Body of pancreas (tissue), 4 donors: ENCODE measurements at regions not wholly inside any gene's neighbourhood (a gene's known extent, or its start where the extent isn't known, plus 50 kb on each side); places are given as distances from the start of the nearest gene placed in this dataset.

Experiments
- ATAC-seq: fragments of 150-250 bp; one replicate; pipeline ENCODE4 v1.9.1; 2016
- DNase-seq, 4 donors: peaks; one replicate each; pipeline ENCODE4 v3.0.0-alpha.2; 2019
- H3K27ac ChIP-seq, 4 donors: fragments of 200-600 bp; sonication (generic); 1 replicate in 3 of 4; 2 replicates in 1 of 4; pipeline versions ENCODE4 v1.5.1 to v1.6.1; 2016 to 2019; ENCODE audit warnings: mild to moderate bottlenecking in 1 of 4, mixed read lengths in 1 of 4, moderate library complexity in 1 of 4
- H3K27me3 ChIP-seq, 2 donors: fragments of 200-600 bp; sonication (generic); one replicate each; pipeline ENCODE4 v1.6.0; 2016; ENCODE audit warnings: mild to moderate bottlenecking in 1 of 2
- H3K36me3 ChIP-seq, 2 donors: fragments of 200-600 bp; sonication (generic); replicated peaks in 1 of 2; 2 replicates each; pipeline ENCODE4 v1.5.1; 2016; ENCODE audit warnings: low read depth in 2 of 2; ENCODE audit not compliant: insufficient read depth in 1 of 2
- H3K4me1 ChIP-seq: fragments of 200-600 bp; sonication (generic); one replicate; pipeline ENCODE4 v1.6.0; 2016
- H3K4me3 ChIP-seq, 2 donors: fragments of 200-600 bp; sonication (generic); 1 replicate in 1 of 2; 2 replicates in 1 of 2; pipeline ENCODE4 v1.5.1; 2016 to 2019
- H3K9me3 ChIP-seq, 3 donors: fragments of 200-600 bp; sonication (generic); 1 replicate in 2 of 3; 2 replicates in 1 of 3; pipeline ENCODE4 v1.5.1; 2016
- CTCF ChIP-seq, 7 experiments: fragments of 450-650 bp in 4 of 7; fragments of 200-600 bp in 3 of 7; sonication (generic) in 3 of 7; IDR thresholded peaks; one replicate each; pipeline ENCODE4 v1.5.1; 2016 to 2019; ENCODE audit warnings: antibody characterized with exemption in 7 of 7
- POLR2A ChIP-seq, 3 donors: fragments of 450-650 bp; IDR thresholded peaks; one replicate each; pipeline ENCODE4 v1.6.1; 2016; ENCODE audit warnings: antibody characterized with exemption in 3 of 3, mild to moderate bottlenecking in 2 of 3
- WGBS, 2 donors: methylation state at CpG; one replicate each; pipeline ENCODE4 v1.1.5; 2017; 5-methylcytosine and 5-hydroxymethylcytosine counted together
- intact Hi-C: fragments of 100-400 bp; cut with DNase I; formaldehyde crosslinking; loops from one replicate; pipeline ENCODE4 v1.15.1; 2023

- no peaks in the 10 kb centered on the region for H3K9me3 ChIP-seq
- H3K4me3 ChIP-seq: no peak overlapping the region
- peak; percentile 38 for ATAC-seq
- H3K27ac ChIP-seq: no peak overlapping the region
- intact Hi-C loops: no loop called here
- no peak for TF ChIP-seq CTCF (IDR thresholded peaks at IDR 0.05)
- no peak for TF ChIP-seq POLR2A (IDR thresholded peaks at IDR 0.05)
- no peaks in the 10 kb centered on the region for H3K4me1 ChIP-seq
- no peak for DNase-seq
- H3K27me3 ChIP-seq: no peaks in the 10 kb centered on the region
- 78 to 92% methylated on average over 1 of the region's 1 CpG for WGBS, 2 donors
- no peaks in the 10 kb centered on the region for H3K36me3 ChIP-seq
Observed at GRCh38 chr10:4073912-4074311, 288.9 kb upstream of the KLF6 start.

GRCh38 chr10:4070921-4071660, 286.1 kb upstream of the KLF6 start:
- DNase-seq (no peak), ATAC-seq (no peak)
- TF ChIP-seq POLR2A (IDR thresholded peaks at IDR 0.05) (no peak), CTCF (IDR thresholded peaks at IDR 0.05) (no peak)
- Histone ChIP-seq H3K27ac (no peak overlapping the region), H3K4me1 (no peaks in the 10 kb centered on the region), H3K4me3 (no peak overlapping the region), H3K9me3 (no peaks in the 10 kb centered on the region), H3K36me3 (no peaks in the 10 kb centered on the region), H3K27me3 (no peaks in the 10 kb centered on the region)
- intact Hi-C loops: no loop called here
- 71 to 74% methylated on average over 11 of the region's 11 CpGs for WGBS, 2 donors

GRCh38 chr10:4070184-4070583, 285.2 kb upstream of the KLF6 start:
- TF ChIP-seq CTCF (IDR thresholded peaks at IDR 0.05) (no peak), POLR2A (IDR thresholded peaks at IDR 0.05) (no peak)
- Histone ChIP-seq H3K27me3 (no peaks in the 10 kb centered on the region), H3K4me3 (no peak overlapping the region), H3K4me1 (no peaks in the 10 kb centered on the region), H3K36me3 (no peaks in the 10 kb centered on the region), H3K27ac (no peak overlapping the region), H3K9me3 (no peaks in the 10 kb centered on the region)
- ATAC-seq: no peak
- 53 to 67% methylated on average over 1 of the region's 1 CpG for WGBS, 2 donors
- DNase-seq: no peak
- intact Hi-C loops: no loop called here

GRCh38 chr10:4069491-4069890, 284.5 kb upstream of the KLF6 start:
- no peak overlapping the region for H3K27ac ChIP-seq
- 63 to 82% methylated on average over 3 of the region's 3 CpGs for WGBS, 2 donors
- H3K4me3 ChIP-seq: no peak overlapping the region

More at GRCh38 chr10:4069491-4069890, 284.5 kb upstream of the KLF6 start:
- H3K36me3 ChIP-seq: no peaks in the 10 kb centered on the region
- no peaks in the 10 kb centered on the region for H3K9me3 ChIP-seq
- DNase-seq (no peak), ATAC-seq (no peak)
- H3K27me3 ChIP-seq: no peaks in the 10 kb centered on the region
- H3K4me1 ChIP-seq: no peaks in the 10 kb centered on the region
- no peak for TF ChIP-seq CTCF (IDR thresholded peaks at IDR 0.05)
- no peak for TF ChIP-seq POLR2A (IDR thresholded peaks at IDR 0.05)
- intact Hi-C loops: no loop called here
